Astrocyte (in vitro differentiated cells and primary cell): ENCODE measurements at regions not wholly inside any gene's neighbourhood (a gene's known extent, or its start where the extent isn't known, plus 50 kb on each side); places are given as distances from the start of the nearest gene placed in this dataset.
A peak's percentile ranks its signal among the peaks of the same experiment; 100 is the strongest.
"Not testable (repeated sequence)": the region's sequence is repeated elsewhere in the genome, so short reads cannot be mapped to it uniquely, and the experiment has no call there.

Experiments
- DNase-seq: peaks from one replicate; pipeline ENCODE4 v3.0.0-alpha.2; 2010; ENCODE audit warnings: low read depth
- FAIRE-seq: peaks from 2 replicates; lab custom pipeline; 2011; peaks lifted over from hg19 to GRCh38; lab: Jason Lieb, UNC
- H2AFZ ChIP-seq: 2 replicates; pipeline ENCODE4 v1.6.0; 2012; ENCODE audit warnings: low read depth, low read length, inconsistent platforms
- H3K27ac ChIP-seq: 2 replicates; pipeline ENCODE4 v1.5.1; 2011; ENCODE audit warnings: low read depth, low read length, inconsistent platforms
- H3K27me3 ChIP-seq: 2 replicates; pipeline ENCODE4 v1.6.0; 2011; ENCODE audit warnings: low read length, inconsistent platforms; ENCODE audit not compliant: insufficient read depth
- H3K36me3 ChIP-seq: 2 replicates; pipeline ENCODE4 v1.5.1; 2011; ENCODE audit warnings: low read length, inconsistent platforms; ENCODE audit not compliant: insufficient read depth
- H3K4me1 ChIP-seq: 2 replicates; pipeline ENCODE4 v1.5.1; 2011; ENCODE audit warnings: low read length, inconsistent platforms; ENCODE audit not compliant: insufficient read depth
- H3K4me2 ChIP-seq: 2 replicates; pipeline ENCODE4 v1.6.0; 2012; ENCODE audit warnings: low read length, inconsistent platforms
- H3K4me3 ChIP-seq: 2 replicates; pipeline ENCODE4 v1.5.1; 2011; ENCODE audit warnings: low read depth, mild to moderate bottlenecking, low read length, inconsistent platforms; ENCODE audit not compliant: insufficient read depth
- H3K79me2 ChIP-seq: 2 replicates; pipeline ENCODE4 v1.6.0; 2012; ENCODE audit warnings: mild to moderate bottlenecking, low read length, inconsistent platforms; ENCODE audit not compliant: insufficient read depth
- H3K9ac ChIP-seq: 2 replicates; pipeline ENCODE4 v1.6.0; 2012; ENCODE audit warnings: mild to moderate bottlenecking, low read length, inconsistent platforms
- H3K9me3 ChIP-seq: 2 replicates; pipeline ENCODE4 v1.5.1; 2012; ENCODE audit warnings: low read depth, mild to moderate bottlenecking, low read length, inconsistent platforms; ENCODE audit not compliant: insufficient read depth
- H4K20me1 ChIP-seq: 2 replicates; pipeline ENCODE4 v1.6.0; 2012; ENCODE audit warnings: low read length, inconsistent platforms; ENCODE audit not compliant: insufficient read depth
- H3K27ac Mint-ChIP-seq: one replicate; pipeline ENCODE4 v1.8.0; 2021; ENCODE audit warnings: mild to moderate bottlenecking, mixed read lengths; ENCODE audit not compliant: unreplicated experiment
- H3K27me3 Mint-ChIP-seq: one replicate; pipeline ENCODE4 v1.8.0; 2021; ENCODE audit warnings: low read depth, mixed read lengths; ENCODE audit not compliant: unreplicated experiment
- H3K36me3 Mint-ChIP-seq: one replicate; pipeline ENCODE4 v1.8.0; 2021; ENCODE audit warnings: low read depth, mixed read lengths; ENCODE audit not compliant: unreplicated experiment
- H3K4me1 Mint-ChIP-seq: one replicate; pipeline ENCODE4 v1.8.0; 2021; ENCODE audit warnings: low read depth, mixed read lengths; ENCODE audit not compliant: unreplicated experiment
- H3K4me3 Mint-ChIP-seq: one replicate; pipeline ENCODE4 v1.8.0; 2021; ENCODE audit warnings: mild to moderate bottlenecking, moderate library complexity, mixed read lengths; ENCODE audit not compliant: unreplicated experiment
- H3K9me3 Mint-ChIP-seq: one replicate; pipeline ENCODE4 v1.8.0; 2021; ENCODE audit warnings: mild to moderate bottlenecking, mixed read lengths; ENCODE audit not compliant: unreplicated experiment
- EZH2 ChIP-seq: IDR thresholded peaks from 2 replicates; pipeline ENCODE4 v1.6.1; 2012; ENCODE audit warnings: mild to moderate bottlenecking, low read length, inconsistent platforms; ENCODE audit not compliant: insufficient read depth
- TF ChIP-seq, protein P1 (sequence below): IDR thresholded peaks from 2 replicates; pipeline ENCODE4 v1.5.1; 2011; ENCODE audit warnings: low read depth, mild to moderate bottlenecking, inconsistent platforms, low read length, moderate library complexity; ENCODE audit not compliant: insufficient read depth

DNA sequence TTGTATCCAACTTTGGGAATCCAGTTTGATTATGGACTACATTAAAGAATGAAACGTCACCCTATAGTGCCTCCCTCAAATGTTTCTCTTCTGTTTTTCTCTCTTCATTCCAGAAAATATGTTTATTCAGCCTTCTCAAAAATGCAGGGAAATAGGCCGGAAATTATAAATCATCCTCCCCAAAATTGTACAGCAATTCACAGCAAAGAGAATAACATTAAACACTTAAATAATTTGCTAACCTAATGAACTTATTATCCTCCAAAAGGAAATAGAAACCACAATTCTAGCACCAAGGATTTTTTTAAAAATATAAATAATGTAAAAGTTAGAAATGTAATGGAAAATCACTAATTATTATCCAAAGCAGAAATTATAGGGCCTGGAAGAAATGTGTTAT is 115.9 kb upstream of the CCNG1 start:
- Mint-ChIP-seq H3K27ac (no peak overlapping the region), H3K4me1 (no peaks in the 10 kb centered on the region), H3K36me3 (no peaks in the 10 kb centered on the region), H3K9me3 (no peaks in the 10 kb centered on the region), H3K4me3 (no peak overlapping the region), H3K27me3 (no peaks in the 10 kb centered on the region)
- Histone ChIP-seq H3K27ac (no peak overlapping the region), H3K79me2 (no peaks in the 10 kb centered on the region), H3K4me3 (no peak overlapping the region), H3K9me3 (no peaks in the 10 kb centered on the region), H3K9ac (no peak overlapping the region), H2AFZ (no peak overlapping the region), H4K20me1 (no peaks in the 10 kb centered on the region), H3K4me2 (no peak overlapping the region), H3K4me1 (no peaks in the 10 kb centered on the region), H3K27me3 (no peaks in the 10 kb centered on the region), H3K36me3 (no peaks in the 10 kb centered on the region)
- TF ChIP-seq EZH2 = no peak
- TF ChIP-seq, protein P1, sequence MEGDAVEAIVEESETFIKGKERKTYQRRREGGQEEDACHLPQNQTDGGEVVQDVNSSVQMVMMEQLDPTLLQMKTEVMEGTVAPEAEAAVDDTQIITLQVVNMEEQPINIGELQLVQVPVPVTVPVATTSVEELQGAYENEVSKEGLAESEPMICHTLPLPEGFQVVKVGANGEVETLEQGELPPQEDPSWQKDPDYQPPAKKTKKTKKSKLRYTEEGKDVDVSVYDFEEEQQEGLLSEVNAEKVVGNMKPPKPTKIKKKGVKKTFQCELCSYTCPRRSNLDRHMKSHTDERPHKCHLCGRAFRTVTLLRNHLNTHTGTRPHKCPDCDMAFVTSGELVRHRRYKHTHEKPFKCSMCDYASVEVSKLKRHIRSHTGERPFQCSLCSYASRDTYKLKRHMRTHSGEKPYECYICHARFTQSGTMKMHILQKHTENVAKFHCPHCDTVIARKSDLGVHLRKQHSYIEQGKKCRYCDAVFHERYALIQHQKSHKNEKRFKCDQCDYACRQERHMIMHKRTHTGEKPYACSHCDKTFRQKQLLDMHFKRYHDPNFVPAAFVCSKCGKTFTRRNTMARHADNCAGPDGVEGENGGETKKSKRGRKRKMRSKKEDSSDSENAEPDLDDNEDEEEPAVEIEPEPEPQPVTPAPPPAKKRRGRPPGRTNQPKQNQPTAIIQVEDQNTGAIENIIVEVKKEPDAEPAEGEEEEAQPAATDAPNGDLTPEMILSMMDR = no peak
- FAIRE-seq = no peak
- no peak for DNase-seq

DNA sequence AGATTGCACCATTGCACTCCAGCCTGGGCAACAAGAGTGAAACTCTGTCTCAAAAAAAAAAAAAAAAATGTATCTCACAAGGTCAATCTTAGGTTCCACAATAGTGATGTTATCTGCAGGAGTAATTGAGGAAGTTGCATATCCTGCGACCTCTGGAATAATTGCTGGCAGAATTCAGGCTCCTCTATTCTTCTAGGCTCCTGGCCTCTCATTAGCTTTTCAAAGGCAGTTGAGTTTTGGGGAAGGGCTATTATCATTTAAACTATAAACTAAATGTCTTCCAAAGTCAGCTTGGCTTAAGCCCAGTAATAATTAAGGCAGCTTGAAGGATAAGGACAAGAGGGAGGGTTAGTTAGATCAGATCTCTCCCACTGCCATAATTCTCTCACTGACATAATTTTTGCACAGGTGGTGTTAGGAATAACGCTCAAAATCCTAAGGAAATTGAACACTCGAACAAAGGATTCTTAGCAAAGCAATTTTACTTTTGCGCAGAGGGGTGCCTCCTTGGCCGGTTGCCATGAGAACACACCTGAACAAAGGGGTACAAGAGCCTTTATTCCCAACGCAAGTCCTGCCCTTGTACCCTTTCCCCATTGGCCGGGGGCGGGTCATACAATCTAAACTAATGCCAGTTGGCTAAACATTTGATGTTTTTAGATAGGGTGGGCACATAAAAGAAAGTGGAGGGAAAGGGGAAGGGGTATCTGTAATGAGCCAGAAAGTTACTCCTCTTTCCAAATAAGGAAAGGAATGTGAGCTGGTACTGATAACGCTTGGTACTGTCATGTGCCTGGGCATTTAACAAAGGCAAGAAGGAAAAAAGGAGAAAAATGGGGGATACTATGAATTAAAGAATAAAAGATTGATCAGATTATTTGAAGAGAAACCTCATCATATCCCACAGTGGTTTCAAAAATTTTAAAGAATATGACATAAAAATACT is 106.4 kb upstream of the CCNG1 start:
- TF ChIP-seq, protein P1 = no peak
- no peak for TF ChIP-seq EZH2

DNA sequence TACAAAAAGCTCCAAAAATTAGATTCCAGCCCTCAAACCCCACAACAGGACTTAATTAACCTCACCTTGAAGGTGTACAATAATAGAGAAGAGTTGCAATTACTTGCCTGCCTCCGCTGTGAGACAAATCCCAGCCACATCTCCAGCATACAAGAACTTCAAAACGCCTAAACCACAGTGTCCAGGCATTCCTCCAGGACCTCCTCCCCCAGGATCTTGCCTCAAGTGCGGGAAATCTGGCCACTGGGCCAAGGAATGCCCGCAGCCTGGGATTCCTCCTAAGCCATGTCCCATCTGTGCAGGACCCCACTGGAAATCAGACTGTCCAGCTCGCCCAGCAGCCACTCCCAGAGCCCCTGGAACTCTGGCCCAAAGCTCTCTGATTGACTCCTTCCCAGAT is 101.3 kb upstream of the CCNG1 start:
- H3K79me2 ChIP-seq, FAIRE-seq, H3K27ac Mint-ChIP-seq, H3K4me3 ChIP-seq, H3K27me3 Mint-ChIP-seq, H3K27me3 ChIP-seq, H3K4me1 ChIP-seq, H3K27ac ChIP-seq, H2AFZ ChIP-seq, H3K4me1 Mint-ChIP-seq, H3K36me3 Mint-ChIP-seq, H3K9me3 ChIP-seq, H3K36me3 ChIP-seq, H3K9ac ChIP-seq, H3K4me3 Mint-ChIP-seq, H3K4me2 ChIP-seq, H4K20me1 ChIP-seq: not testable (repeated sequence)
- H3K9me3 Mint-ChIP-seq = peaks cover 16% of the 10 kb centered on the region
- peak; percentile 12 for DNase-seq

More for the DNA sequence above, 106.4 kb upstream of the CCNG1 start:
- Histone ChIP-seq H3K36me3 (no peaks in the 10 kb centered on the region), H3K9ac (no peak overlapping the region), H4K20me1 (no peaks in the 10 kb centered on the region), H3K27me3 (no peaks in the 10 kb centered on the region), H3K4me2 (no peak overlapping the region), H3K27ac (no peak overlapping the region), H3K9me3 (no peaks in the 10 kb centered on the region), H3K4me3 (no peak overlapping the region), H2AFZ (no peak overlapping the region), H3K79me2 (no peaks in the 10 kb centered on the region), H3K4me1 (no peaks in the 10 kb centered on the region)
- Mint-ChIP-seq H3K4me1 (peaks cover 4% of the 10 kb centered on the region), H3K4me3 (no peak overlapping the region), H3K27ac (no peak overlapping the region), H3K9me3 (peaks cover 15% of the 10 kb centered on the region), H3K36me3 (no peaks in the 10 kb centered on the region), H3K27me3 (no peaks in the 10 kb centered on the region)
- no peak for DNase-seq
- no peak for FAIRE-seq
